NCI-H2107 treated with DMSO at 0.1 percent for 48 hours (cell line): ENCODE measurements at regions not wholly inside any gene's neighbourhood (a gene's known extent, or its start where the extent isn't known, plus 50 kb on each side); places are given as distances from the start of the nearest gene placed in this dataset.

Source experiments
- DNase-seq: peaks from one replicate; lab custom pipeline; 2025; ENCODE audit not compliant: unreplicated experiment; lab: John Stamatoyannopoulos, UW

DNA sequence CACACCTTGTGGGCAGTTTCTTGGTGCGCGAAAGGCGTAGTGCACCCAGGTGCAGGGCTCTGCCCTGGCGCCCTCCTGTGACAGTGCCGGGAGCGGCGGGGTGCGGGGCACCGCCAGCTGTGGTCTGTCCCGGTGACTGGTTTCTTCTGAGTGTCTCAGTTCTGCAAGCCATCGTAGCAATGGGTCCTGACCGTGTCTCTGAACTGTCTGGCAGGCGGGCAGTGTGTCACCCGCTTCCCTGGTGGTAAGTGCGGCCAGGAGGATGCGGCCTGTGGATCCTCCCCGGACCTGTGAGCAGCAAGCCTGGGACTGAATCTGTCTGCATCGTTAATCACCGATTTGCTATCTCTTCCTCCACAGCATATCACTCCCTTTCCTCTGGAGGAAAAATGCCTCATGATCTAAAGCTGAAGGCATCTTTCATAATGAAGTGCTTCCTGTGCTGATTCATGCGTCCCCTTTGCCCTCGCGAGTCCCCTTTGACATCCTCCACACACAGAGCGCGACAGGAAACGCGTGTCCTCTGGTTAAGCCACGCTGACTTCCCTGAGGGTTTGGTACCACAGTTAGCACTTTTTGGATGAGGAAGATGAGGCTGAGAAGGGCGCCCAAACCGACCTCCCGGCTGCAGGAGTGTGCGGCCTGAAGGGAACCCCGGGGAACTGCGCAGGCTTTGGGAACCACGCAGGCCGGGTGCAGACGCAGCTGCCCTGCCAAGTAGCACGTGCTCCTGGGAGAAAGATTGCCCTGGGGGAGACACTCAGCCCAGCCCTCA, 416.0 kb upstream of the HS6ST1 start:
- no peak for DNase-seq

DNA sequence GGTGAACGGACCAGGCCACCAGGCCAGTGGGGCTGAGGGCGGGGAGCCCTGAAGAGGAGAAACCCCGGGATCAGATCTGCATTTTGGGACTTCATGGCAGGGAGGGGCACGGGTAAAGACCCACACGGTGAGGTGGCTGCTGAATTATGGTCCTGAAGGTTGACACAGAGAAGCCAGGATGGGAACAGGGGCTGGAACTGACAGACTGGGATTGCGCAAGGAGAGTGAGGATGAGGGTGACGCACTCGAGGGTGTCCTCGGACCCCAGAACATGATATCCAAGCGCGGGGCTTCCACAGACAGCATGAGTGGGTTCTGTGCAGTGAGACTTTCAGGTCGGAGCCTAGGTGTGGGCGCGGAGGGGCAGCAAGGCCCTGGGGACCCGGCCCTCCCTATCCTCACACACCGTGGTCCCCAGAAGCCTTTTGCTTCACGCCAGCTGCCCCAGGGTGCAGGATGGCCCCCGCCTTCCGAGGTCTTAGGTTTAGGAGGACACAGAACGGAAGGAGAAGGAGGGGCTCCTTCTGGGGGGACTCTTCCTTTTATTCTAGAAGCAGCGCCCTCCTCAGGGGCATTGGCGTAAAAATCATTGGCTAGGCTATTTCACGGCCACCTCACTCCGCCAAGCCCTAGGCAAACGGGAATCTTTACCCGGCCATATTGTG, 416.8 kb upstream of the HS6ST1 start:
- DNase-seq: no peak

DNA sequence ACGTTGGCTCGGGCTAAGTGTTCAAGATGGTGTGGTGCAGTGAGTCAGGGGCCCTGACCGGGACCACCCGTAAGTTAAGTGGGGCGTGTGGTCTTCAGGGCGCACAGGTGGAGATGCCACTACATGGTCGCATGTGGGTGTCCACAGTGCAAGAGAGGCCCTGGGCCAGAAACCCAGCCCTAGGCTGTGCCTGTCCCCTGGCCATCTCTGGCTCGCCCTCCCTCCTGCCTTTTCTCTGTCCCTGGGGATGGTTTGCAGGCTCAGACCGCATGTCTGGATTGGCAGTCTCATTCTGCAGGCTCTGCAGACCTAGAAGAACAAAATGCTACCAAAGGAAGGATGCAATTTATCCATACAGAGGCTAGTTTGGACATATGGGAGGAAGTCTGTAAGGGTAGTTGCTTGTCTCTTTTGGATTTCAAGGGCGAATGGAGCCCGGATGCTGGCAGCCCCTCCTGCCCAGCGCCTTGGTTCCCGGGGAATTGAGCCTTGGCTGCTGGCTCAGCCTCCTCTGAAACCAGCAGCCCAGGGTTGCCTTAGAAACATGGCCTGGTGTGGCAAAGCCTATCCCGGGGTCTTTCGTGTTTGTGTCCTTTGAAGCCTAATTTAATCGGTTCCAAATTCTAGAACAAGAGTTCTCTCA, 417.5 kb upstream of the HS6ST1 start:
- DNase-seq: no peak

DNA sequence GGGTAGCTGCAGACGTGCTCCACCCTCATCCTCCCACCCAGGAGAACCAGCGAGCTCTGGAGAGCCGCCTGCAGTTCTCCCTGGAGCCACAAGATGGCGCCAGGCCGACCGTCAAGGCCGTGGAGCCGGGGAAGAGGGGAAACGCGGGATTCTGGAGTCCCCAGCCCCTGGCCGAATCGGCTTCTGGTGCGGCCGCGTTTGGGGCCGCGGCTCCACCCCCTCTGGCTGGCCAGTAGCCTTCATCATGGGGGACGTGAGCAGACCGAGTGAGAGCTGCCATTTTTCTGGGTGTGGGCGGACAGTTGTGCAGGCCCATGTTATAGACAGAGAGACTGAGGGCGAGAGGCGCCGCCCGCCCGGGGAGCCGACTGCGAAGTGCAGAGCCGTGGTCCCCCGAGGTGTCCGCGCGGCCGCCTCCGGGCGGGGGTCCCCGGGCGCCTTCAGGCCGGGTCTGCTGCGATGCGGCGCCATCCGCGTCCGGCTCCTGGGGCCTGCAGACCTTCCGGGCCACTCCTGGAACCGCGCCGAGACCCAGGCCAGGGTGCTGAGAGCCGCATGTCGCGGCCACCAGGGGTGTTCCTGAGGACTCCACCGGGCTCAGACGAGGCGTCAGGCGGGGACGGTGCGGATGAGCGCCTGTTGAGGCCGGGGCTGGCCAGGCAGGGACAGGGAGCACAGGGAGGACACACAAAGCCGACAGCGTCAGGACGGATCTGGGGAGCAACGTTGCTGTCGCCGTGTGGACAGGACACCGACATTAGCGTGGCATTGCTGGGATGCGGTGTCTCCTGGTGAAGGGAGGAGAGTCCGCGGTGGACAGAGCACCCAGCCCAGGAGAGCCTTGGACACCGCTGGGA, 418.2 kb upstream of the HS6ST1 start:
- no peak for DNase-seq

DNA sequence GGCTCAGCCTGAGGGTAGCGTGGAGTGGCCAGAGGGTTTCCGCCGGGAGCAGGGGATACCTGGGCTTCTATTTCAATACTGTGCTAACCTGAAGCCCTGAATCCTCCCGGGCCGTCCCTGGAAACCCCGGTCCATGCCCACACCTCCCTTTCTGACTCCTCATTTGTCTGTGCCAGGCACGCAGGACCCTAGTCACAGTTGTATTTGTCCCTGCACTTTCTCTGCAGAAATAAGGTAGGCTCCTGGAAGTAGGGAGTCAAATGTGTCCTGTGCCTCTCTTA, 418.8 kb upstream of the HS6ST1 start:
- no peak for DNase-seq

DNA sequence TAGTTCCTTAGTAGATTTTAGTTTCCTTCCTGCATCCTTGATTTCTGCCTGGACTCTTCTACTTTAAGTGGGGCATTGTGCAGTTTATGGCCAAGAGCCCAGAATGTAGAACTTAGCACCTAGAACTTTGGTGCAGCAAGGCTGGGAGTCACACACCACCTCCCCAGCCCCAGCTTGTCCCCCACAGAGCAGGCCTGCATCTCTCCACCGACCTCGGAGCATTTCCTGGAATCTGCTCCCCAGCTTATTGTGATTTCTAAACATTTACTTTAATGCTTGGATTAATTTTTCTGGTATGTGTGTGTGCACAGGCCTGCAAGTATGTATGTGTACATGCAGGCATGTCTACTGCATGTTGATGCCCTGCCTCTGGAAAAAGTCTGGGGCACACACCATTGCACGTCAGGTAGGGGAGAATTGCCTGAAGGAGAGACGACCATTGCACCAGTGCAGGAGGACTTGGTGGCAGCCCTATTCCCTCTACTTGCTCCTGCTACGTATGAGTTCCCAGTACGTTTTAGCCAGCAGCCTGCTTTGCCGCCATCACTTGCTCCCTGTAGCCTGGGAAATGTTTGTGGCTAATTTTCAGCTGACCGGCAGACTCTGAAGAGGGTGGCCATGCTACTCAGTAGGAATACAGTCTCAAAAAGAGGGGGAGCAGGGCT, 419.9 kb upstream of the HS6ST1 start:
- DNase-seq: no peak

DNA sequence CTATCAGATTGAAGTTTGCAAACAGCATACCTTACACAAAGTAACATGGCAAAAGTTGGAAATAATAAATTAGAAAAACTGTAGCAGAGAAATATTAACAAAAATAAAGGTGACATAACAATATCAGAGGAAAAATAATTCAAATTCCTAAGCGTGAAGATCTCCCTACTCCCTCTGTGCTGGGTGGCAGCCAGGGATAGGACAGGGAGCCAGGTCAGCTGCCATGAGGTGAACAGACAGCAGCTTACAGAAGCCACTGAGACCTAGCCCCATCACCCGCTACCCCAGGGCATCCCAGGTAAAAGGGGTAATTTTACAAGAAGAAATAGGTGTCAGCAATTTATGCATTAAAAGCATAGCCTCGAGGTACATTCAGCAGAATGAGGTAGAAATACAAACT, 423.8 kb upstream of the HS6ST1 start:
- no peak for DNase-seq

DNA sequence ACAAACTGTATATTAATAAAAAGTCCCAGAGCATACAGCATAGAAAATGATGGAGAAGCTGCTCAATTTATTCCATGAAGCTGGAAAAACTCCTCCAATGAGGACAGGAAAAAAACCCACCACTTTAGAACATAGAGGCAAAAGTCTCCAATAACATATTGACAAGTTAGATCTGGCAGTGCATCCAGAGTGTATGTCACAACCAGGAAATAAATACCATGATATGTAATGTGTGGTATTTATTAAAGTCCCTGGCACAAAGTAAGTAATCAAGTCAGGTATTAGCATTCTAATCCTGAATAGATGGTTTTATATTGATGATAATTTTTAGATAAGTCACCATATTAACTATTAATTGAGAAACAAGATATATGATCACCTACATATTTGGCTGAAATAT, 427.3 kb upstream of the HS6ST1 start:
- no peak for DNase-seq

DNA sequence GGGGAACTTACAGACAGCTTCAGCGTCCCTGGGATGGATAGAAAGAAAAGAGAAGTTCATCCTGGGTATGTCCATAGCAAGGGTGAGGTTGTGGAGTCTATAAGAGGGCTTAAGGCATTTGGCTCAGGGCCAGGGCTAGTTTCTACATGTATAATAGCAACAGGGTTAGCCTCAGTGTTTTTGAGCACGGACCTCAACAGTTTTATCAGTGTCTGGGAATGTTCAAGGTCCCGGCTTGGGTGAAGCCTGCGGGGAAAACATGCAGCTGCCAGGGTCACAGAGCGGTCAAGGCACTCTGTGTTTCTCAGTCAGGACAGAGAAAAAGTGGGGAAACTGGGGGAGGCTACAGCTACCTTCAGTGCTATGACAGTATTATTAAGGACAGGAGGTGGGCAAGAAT, 427.7 kb upstream of the HS6ST1 start:
- no peak for DNase-seq

DNA sequence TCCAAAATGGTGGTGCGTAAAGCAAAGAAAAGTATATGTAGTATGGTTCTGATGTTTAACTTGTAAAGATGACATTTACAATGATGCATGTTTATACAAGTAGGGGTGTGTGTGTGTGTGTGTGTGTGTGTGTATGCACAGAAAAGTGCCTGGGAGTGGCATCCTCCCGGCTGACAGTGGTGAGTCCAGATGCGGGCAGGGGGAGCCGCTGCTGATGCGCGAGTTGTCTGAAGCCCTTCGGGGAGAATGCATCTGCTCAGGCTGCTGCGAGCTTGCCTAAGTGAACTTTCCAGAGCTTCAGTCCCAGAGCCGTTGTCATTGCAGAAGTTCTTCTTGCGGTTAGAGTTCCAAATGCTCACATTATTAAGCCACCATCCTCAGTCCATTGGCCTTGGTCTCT, 429.7 kb upstream of the HS6ST1 start:
- DNase-seq: no peak

DNA sequence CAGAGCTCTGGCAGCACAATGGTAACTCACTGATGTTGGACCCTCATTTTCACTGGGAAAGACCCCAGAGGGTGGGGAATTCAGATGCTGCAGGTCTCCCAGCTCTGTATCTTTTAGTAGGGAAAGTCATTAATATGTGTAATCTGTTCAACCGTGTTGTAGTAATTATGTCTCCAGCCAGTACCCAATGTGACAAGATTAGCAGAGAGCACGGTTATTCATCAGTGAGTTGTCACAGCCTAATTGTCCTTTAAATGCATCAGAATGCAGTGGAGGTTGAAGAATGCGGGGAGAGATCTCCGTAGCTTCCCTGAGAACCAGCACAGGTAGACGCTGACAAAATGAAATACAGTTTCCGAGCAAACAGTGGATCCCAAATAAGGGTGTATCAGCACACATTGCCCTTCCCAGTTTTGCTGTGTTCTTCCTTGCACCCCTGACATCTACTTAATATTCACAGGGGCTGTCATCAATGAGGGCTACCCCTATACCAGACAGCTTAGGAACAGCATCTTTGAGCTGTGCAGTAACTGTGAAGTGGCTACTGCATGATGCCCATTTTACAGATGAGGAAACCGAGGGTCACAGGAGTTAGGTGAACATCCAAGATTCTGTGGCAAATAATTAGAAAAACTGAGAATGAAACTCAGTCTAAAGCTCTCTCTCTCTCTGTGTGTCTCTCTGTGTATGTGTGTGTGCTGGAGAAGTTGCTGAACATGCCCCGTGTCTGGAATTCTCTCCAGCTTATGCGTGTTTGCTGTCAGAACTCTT, 430.4 kb upstream of the HS6ST1 start:
- no peak for DNase-seq

DNA sequence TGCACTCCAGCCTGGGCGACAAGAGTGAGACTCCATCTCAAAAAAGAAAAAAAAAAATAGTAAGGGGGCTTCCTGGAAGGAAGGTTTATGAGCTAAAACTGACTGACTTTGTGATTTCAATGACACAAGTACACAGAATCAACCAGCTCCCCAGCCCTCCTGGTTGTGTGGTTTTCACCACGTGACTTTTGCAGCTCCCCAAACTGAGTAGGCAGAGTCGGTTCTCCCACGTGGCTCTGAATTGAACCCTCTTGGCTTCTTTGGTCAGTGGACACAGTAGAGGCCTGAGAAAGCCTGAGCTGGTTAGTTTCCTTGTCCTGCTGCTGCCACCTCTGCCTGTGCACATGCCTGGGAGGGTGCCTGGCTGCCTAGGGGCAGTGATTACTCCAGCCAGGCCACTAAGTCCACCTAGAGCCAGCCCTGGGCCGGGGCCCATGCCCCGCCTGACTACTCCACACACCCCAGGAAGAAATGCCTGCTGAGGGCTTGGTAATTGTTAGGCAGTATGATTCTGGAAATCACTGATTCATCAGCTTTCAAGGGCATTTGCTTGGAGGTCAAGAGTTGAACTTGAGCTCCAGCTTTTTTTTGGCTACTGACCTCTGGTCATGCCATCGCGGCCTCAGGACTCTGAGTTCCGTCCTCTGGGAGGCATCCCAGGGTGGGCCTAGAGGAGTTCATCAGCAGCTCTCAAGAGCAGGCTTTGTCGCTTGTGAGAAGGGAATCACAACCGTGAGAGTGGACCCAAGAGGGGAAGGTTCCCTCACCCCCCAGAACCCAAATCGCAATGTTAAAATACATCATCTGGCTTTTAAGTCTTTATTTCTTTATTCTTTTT, 431.9 kb upstream of the HS6ST1 start:
- no peak for DNase-seq

DNA sequence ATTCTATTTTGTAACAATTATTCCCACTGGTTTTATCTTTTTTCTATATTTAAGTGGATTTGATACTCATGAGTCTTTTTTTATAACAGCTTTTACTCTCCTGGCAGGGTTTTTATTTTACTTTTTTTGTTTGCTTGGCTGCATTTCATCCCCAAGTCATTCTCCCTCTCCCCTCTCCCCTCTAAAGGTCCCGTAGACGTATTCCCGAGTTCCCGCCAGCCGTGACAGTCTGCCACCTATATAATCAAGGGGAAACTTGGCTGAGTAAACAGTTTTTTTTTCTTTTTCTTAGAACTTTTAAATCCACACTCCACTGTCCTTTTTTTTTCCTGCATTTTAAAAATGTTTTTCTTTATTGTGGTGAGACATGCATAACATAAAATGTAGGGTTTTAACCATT, 433.1 kb upstream of the HS6ST1 start:
- no peak for DNase-seq

DNA sequence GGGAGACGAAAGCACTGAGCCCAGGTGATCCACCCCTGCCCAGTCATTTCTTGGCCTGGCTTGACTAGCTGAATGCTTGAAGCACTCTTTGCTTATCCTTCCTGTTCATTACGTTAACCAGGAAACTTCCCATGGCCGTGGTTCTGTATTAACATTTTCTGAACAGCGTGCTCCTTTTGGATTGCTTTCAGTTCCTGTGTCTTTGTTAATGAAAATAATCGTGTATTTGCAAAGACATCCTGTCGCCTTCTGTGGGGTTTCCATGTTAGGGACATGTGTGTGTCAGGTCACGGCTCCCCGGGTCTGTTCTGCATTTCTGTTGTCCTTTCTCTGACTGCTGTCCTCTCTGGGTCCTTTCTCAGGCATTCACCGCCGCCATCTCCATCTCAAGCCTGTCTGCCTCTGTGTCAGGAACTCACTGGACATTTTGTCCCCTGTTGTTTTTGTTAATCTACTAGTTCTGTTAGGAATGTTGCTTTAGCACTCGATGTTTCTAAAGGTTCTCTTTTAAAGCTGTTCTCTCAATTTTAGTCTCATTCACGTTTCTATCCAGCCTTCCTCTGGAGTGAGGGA, 434.1 kb upstream of the HS6ST1 start:
- DNase-seq: no peak

DNA sequence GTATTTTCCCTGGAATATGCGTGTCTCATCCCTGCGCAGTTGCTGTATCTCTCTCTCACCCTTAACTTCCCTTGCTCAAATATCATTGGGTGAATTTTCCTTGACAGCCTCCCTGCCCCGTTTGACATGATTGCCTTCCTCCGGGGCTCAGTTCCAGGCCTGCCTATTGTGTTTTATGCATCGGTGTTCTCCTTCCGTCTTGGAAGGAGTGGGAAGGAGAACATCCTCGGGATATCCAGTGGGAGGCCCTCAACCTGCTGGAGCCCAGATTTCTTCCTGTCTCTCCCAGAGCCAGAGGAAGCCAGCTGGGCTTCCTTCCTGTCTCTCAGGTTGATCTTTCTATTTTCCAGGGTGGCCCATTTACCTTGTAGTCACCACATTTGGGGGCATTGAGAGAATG, 434.7 kb upstream of the HS6ST1 start:
- no peak for DNase-seq

DNA sequence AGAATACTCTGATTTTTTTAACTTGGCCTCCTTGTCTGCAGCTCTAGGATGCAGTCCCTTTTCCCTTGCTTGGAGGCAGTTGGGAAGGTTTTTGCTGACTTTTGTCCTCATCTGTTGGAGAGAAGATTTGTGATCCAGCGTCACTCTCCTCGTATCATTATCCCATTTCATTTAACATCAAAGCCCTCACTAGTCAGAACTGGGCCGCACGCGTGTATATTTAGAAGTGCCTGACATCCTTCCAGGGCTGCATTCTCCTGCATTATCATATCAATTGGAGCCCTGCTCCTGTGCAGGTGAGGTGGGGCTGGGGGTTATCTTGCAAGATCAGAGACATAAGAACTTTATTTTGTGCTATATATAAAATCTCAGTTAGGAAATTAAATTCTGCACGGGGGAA, 435.1 kb upstream of the HS6ST1 start:
- DNase-seq: no peak

DNA sequence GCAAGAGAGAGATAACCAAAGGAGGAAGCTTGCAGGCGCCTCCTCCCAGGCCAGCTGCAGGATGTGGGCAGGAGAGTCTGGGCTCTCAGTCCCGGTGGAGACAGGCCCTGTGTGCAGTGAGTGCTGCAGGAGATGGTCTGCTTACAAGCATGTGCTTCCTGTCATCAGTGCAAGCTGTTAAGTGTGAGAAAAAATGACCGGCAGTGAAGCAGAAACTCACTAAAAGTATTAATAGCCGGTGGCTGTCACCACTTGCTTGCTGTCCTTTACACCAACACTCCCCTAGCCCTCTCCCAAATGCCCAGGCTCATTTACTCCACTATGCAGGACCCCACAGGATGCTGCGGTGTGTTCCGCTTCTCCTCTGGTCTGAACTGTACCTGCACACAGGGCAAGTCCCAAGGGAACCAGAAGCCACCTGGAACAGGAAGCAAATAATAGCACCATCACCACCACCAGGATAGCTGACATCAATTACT, 435.6 kb upstream of the HS6ST1 start:
- no peak for DNase-seq

DNA sequence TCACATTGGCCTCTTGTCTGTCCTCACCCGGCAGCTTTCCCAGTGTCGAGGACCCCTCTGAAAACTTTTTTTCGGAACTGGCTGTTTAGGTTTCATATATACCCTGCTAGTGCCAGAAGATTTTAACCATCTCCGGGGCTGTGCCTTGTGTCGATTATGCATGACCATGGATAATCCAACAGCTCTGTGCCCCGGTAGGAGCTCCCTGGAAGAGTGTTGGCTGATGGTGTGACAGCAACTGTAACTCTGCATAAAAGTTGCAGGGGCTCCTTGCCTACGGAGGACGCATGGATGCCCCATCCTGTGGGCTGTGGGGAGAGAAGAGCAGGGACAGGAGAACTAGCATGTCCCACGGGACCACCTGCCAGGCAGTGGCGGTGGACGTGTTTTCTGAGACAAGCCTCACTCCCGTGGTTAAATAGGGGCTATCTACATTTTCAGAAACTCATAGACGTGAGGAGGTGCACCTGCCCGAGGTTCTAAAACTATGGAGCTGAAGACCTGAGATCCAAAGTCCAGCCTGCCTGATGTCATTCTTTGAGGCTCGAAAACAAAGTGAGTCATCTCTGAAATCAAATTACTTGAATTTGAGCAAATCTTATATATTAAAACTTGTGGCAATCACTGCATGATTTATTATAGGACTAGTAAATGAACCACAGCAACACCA, 437.2 kb upstream of the HS6ST1 start:
- no peak for DNase-seq

DNA sequence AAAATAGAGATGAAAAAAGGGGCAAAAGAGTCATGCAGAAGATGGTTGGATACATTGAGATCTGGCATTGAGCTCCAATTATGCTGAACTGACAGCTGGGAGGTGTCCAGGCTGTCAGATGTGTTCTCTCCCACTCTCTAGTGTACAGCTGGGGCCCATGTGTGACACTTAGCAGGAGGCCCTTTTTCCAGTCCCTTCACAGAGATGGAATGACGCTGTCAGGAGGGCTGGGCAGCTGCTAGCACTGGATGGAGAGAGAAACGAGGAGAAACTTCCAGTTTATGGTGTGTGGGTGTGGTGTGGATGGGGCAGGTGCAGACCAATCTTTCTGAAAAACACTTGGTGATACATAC, 437.7 kb upstream of the HS6ST1 start:
- DNase-seq: no peak
